ENCODE measurements at regions not wholly inside any gene's neighbourhood (a gene's known extent, or its start where the extent isn't known, plus 50 kb on each side); places are given as distances from the start of the nearest gene placed in this dataset.
A peak's percentile ranks its signal among the peaks of the same experiment; 100 is the strongest.

DNA sequence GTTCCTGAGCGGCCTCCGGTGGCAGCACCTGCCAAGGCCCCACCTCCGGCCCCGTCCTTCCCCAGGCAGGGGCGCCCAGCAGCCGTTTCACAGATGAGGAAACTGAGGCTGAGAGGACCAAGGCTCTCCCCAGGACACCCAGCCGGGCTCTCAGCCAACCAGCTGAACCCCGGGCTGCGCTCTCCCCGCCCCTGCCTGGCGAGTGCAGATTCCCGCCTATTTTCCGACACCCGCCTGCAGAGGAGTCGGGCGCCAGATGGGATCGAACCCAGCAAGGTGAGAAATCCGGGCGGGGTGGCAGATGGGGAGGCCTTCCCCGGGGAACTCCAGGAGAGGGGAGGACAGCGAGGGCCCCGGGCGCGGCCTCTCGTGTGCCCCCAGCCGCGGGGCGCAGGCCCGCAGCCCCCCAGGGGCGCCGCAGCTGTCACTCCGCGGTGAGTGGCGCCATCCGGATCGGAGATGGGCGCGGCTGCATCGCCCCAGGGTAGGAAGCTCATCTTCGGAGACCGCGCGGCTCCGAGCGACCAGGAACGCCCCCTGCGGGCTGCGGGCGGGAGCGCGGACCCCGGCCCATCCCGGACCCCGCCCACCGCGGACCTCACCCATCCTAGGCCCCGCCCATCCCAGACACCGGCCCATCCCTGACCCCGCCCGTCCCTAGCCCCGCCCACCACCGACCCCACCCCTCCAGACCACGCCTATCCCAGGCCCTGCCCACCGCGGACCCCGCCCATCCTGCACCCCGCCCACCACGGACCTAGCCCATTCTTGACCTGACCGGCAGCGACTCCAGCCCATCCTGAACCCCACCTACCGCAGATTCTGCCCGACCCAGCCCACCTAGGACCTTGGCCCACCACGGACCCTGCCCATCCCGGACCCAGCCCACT, 90.3 kb downstream of the MICALL2 start:
- ATAC-seq (peak; percentile 17 to 58), DNase-seq (ENCODE audit: low spot score) (no peak)
- Mint-ChIP-seq H3K9me3 (no peaks in the 10 kb centered on the region), H3K36me3 (no peaks in the 10 kb centered on the region), H3K27me3 (peaks cover 5 to 16% of the 10 kb centered on the region in 2 donors), H3K4me1 (ENCODE audit: low read depth in 2 of 2) (no peaks in the 10 kb centered on the region), H3K27ac (no peak overlapping the region), H3K4me3 (no peak overlapping the region)

DNA sequence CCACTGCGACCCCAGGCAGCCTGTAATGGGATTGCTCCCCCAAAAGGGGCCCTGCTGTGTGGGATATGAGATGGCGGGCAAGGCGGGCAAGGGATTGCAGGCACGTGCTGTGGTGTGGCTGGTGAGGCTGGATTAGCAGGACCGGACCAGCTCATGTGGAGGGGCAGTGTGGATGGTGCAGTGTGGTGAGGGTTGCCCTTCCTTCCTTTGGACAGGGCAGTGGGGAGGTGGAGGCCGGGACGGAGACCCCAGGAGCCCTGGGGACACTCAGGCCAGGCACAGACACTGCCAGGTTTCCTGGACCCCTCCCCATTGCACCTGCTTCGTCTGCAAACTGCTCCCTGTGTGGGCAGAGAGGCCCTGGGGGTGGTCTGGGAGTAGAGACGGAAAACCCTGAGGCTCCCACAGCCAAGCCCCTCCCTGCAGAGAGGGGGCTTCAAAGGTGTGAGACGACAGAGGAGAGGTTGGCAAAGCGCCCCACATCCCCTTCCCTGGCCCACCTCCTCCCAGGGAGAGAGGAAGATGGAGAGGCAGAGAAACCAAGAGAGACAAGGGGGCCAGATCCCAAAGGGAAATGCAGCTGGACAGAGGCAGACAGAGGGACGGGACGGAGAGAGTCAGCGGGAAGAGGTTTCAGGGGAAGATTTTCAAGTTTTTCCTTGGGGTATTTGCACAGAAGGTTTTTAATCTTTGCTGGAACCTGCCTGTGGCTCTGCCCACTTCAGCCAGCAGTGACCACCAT, 89.2 kb downstream of the MICALL2 start:
- Mint-ChIP-seq H3K9me3 (no peaks in the 10 kb centered on the region), H3K4me1 (ENCODE audit: low read depth in 2 of 2) (no peaks in the 10 kb centered on the region), H3K27me3 (peaks cover 5 to 16% of the 10 kb centered on the region in 2 donors), H3K27ac (no peak overlapping the region), H3K4me3 (no peak overlapping the region), H3K36me3 (no peaks in the 10 kb centered on the region)
- DNase-seq (ENCODE audit: low spot score) (no peak), ATAC-seq (no peak)

DNA sequence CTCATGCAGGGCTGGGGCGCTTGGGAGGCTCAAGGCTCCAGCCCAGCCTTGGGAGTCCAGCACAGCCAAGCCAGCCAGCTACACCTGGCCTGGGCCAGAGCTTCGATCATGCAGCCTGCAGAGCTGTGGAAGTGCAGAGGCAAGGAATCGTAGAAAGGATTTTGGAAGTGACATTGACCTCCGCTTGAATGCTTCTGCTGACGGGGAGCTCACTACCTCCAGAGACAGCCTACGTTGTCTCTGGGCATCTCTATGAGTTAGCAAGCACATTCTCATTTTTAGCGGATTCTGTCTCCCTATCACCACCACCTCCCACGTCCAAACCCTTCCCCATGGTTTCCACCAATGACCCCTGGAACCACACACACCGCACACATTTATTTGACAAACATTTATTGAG, 88.5 kb downstream of the MICALL2 start:
- no peaks in the 10 kb centered on the region for H3K4me1 Mint-ChIP-seq (ENCODE audit: low read depth in 2 of 2)
- no peaks in the 10 kb centered on the region for H3K9me3 Mint-ChIP-seq
- DNase-seq (ENCODE audit: low spot score) (no peak), ATAC-seq (no peak)
- H3K27ac Mint-ChIP-seq: no peak overlapping the region
- H3K27me3 Mint-ChIP-seq: peaks cover 5 to 16% of the 10 kb centered on the region in 2 donors
- no peak overlapping the region for H3K4me3 Mint-ChIP-seq
- H3K36me3 Mint-ChIP-seq: no peaks in the 10 kb centered on the region

DNA sequence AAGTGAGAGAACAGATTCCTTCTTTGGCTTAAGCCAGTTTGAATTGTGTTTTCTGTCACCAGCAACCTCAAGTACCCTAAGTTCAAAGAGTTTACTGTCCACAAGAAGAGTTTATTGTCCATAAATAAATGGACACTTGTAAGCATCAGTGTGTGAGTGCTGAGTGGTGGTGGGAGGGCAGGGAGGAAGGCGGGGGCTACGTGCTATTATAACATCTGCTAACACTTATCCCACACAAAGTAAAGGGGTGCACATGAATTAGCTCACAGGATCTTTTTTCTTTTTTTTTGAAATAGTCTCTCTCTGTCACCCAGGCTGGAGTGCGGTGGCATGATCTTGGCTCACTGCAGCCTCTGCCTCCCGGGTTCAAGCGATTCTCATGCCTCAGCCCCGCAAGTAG, 87.2 kb downstream of the MICALL2 start:
- ATAC-seq (no peak), DNase-seq (ENCODE audit: low spot score) (no peak)
- H3K9me3 Mint-ChIP-seq: no peaks in the 10 kb centered on the region
- H3K27me3 Mint-ChIP-seq: peaks cover 5 to 15% of the 10 kb centered on the region in 2 donors
- no peaks in the 10 kb centered on the region for H3K36me3 Mint-ChIP-seq
- H3K4me3 Mint-ChIP-seq: no peak overlapping the region
- no peaks in the 10 kb centered on the region for H3K4me1 Mint-ChIP-seq (ENCODE audit: low read depth in 2 of 2)
- H3K27ac Mint-ChIP-seq: no peak overlapping the region

DNA sequence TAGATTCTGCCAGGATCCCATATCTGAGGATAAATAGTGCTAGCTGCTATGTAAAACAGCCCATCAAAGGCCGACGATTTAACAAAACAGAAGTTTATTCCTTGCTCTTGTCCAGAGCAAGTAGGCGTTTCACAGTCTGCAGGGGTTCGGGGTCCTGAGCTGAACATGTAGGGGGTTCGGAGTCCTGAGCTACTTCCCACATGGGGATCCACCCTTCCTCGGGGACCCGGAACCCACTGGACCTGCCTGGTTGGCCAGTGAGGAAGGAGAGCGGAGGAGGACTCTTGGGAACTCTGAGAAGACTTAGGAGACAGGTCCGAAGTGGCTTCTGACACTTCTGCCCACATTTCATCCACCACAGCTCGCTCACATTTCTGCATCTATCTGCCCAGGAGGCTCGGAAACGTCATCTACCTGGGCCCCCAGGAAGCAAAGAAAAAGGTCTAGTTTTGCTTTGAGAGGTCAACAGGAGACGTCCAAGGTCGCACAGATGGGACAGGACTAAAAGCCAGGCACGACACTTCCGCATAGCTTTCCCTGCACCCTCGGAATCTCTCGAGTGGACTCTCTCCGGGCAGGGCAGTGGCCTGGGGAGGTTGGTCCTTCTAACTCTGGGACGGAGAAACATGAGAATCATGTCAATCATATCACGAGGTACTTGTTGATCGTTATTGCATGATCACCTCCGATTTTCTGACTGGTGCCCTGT, 86.4 kb downstream of the MICALL2 start:
- no peaks in the 10 kb centered on the region for H3K36me3 Mint-ChIP-seq
- ATAC-seq: no peak
- no peak overlapping the region for H3K27ac Mint-ChIP-seq
- DNase-seq (ENCODE audit: low spot score): no peak
- H3K27me3 Mint-ChIP-seq: peaks cover 5 to 8% of the 10 kb centered on the region in 2 donors
- H3K4me1 Mint-ChIP-seq (ENCODE audit: low read depth in 2 of 2): no peaks in the 10 kb centered on the region
- H3K4me3 Mint-ChIP-seq: no peak overlapping the region
- no peaks in the 10 kb centered on the region for H3K9me3 Mint-ChIP-seq

DNA sequence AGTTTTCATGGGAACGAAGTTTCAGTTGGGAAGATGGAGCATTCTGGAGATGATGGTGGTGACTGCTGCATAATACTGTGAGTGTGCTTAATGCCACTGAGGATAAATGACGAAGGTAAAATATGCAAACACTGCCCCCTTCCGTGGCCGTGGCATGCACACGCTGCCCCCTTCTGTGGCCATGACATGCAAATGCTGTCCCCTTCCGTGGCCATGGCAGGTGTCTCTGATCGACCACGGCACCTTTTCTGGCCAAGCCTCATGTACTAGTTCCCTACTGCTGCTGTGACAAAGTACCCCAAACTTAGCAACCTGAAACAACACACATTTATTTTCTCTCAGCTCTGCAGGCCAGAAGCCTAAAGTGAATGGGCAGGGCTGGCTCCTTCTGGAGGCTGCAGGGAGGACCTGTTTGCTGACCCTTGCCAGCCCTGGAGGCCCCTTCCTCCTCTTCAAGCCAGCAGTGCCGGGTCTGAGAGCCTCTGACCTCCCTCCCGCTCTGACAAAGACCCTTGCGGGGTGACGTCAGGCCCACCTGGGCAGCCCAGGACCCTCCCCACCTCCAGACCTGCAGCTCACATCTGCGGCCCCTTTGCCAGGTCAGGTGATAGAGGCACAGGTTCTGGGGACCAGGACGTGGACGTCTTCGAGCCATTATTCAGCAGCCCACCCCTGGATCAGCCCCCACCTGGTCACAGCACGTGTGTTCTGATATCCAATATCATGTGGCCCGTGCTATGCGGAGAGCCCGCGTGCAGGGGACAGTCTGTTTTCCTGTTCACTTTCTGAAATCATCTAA, 82.0 kb downstream of the MICALL2 start:
- Mint-ChIP-seq H3K9me3 (no peaks in the 10 kb centered on the region), H3K27me3 (peaks cover 0 to 5% of the 10 kb centered on the region in 2 donors), H3K36me3 (no peaks in the 10 kb centered on the region), H3K27ac (no peak overlapping the region), H3K4me3 (no peak overlapping the region), H3K4me1 (ENCODE audit: low read depth in 2 of 2) (no peaks in the 10 kb centered on the region)
- DNase-seq (ENCODE audit: low spot score) (no peak), ATAC-seq (no peak)

DNA sequence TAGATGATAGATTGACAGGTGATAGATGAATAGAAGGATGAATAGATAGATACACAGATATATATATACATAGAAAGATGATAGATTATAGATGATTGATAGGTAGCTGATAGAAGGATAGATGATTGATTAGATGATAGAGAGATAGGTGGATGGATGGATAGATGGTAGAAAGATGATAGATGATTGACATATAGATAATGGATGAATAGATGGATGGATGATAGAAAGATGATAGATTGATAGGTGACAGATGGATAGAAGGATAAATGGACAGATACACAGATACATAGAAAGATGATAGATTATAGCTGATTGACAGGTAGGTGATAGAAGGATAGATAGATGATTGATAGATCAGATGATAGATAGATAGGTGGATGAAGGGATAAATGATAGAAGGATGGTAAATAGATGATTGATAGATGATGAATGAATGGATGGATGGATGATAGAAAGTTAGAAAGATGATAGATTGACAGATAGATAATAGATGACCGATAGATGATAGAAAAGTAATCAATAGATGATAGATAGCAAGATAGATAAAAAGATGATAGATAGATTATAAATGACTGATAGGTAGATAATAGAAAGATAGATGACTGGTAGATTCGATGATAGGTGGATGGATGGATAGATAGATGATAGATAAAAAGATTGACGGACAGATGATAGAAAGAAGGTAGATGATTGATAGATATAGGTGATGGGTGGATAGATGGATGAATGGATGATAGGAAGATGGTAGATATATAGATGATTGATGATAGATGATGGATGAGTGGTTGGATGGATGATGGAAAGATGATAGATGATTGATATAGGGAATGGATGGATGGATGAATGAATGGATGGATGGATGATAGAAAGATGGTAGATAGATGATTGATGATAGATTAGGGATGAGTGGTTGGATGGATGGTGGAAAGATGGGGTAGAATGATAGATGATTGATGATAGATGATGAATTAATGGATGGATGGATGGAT, 80.4 kb downstream of the MICALL2 start:
- H3K27me3 Mint-ChIP-seq: peaks cover 0 to 2% of the 10 kb centered on the region in 2 donors
- no peak overlapping the region for H3K4me3 Mint-ChIP-seq
- DNase-seq (ENCODE audit: low spot score): no peak
- no peaks in the 10 kb centered on the region for H3K9me3 Mint-ChIP-seq
- no peaks in the 10 kb centered on the region for H3K36me3 Mint-ChIP-seq
- no peak overlapping the region for H3K27ac Mint-ChIP-seq
- H3K4me1 Mint-ChIP-seq (ENCODE audit: low read depth in 2 of 2): no peaks in the 10 kb centered on the region
- ATAC-seq: no peak

DNA sequence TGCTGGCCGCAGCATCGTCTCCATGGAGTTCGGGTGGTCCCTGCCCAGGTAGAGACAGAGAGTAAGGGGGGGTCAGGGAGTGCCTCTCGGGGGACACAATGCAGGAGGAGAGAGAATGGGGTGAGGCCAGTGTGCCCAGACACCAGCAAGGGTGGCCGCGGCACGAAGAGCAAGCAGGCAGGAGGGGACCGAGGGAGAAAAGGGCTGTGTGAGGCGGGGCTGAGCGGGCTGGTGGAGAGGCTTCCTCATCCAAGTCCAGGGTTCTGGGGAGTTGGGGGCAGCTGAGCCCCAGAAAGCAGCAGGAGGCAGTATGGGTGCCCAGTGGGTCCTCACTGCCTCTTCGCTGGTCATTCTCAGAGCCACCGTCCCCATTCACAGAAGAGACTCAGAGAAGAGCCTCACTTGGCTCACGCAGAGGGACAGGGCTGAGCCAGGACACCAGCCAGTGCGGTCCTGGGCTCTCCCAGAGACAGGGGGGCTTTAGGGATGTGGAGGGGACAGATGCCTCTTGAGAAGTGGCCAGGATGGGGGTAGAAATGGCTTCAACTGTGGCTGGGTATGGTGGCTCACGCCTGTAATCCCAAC, 78.9 kb downstream of the MICALL2 start:
- no peak overlapping the region for H3K4me3 Mint-ChIP-seq
- no peaks in the 10 kb centered on the region for H3K9me3 Mint-ChIP-seq
- ATAC-seq (no peak), DNase-seq (ENCODE audit: low spot score) (no peak)
- H3K27ac Mint-ChIP-seq: no peak overlapping the region
- no peaks in the 10 kb centered on the region for H3K4me1 Mint-ChIP-seq (ENCODE audit: low read depth in 2 of 2)
- H3K36me3 Mint-ChIP-seq: no peaks in the 10 kb centered on the region
- H3K27me3 Mint-ChIP-seq: peaks cover 8 to 10% of the 10 kb centered on the region in 2 donors

DNA sequence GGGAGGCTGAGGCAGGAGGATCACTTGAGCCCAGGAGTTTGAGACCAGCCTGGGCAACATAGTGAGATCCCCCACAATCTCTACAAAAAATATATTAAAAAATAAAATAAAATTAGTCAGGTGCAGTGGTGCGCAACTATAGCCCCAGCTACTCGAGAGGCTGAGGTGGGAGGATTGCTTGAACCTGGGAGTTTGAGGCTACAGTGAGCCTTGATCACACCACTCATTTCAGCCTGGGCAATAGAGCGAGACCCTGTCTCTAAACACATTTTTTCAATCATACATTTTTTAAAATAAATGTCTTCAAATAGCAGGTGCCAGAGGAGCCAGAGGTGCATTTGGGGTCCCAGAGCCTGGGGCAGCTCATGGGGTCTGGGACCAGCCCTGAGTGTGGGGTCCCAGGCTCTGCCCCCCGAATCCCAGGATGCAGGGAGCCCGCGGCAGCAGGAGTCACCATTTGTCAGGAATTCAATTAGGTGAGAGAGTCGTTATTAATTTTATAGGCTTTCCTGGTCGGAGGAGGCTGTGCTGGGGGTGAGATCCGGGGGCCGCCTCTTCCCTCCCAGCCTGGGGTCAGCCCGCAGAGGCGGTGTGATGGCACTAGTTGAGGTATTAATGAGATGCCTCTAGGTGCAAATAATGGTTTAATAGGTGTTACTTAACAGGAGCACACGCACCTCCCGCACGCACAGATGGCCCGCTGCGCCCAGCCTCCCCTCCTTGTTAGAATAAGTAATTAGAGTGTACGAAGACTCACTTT, 78.3 kb downstream of the MICALL2 start:
- Mint-ChIP-seq H3K4me3 (no peak overlapping the region), H3K36me3 (no peaks in the 10 kb centered on the region), H3K27ac (no peak overlapping the region), H3K4me1 (ENCODE audit: low read depth in 2 of 2) (no peaks in the 10 kb centered on the region), H3K9me3 (no peaks in the 10 kb centered on the region), H3K27me3 (peaks cover 8 to 10% of the 10 kb centered on the region in 2 donors)
- ATAC-seq (no peak), DNase-seq (ENCODE audit: low spot score) (no peak)

DNA sequence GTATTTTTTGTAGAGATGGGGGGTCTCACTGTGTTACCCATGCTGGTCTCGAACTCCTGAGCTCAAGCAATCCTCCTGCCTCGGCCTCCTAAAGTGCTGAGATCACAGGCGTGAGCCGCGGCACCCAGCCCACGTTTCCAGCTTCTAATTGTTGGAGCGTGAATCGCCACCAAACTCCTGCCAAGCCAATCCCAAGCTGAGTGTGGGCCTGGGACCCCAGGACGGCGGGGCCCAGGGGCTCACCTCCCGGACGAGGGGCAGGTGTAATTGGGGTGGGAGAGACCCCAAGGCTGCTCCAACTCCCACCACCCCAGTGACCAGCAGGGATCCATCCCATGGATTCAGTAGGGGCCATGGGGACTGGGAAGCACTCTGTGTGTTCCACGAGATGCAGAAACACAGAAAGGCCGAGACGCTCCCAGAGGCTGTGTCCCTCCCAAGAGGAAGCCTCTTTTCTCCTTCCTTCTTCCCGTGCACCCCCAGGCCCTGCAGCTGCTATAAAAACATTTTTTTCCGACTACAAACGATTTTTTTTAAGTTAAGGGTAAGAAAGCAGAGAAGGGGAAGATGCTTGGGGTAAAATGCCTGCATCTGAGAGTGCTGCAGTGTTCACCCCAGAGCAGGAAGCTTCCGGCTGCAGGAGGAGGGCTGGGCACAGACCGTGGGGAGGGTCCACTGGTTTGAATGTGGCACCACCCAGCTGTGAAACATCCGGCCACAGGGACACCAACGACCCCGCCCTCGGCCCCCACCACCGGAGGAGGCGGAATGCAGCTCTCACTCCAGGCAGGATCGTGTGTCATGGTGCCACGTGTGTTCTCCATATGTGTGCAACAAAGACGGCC, 76.5 kb downstream of the MICALL2 start:
- H3K9me3 Mint-ChIP-seq: no peaks in the 10 kb centered on the region
- ATAC-seq (no peak), DNase-seq (ENCODE audit: low spot score) (no peak)
- H3K27ac Mint-ChIP-seq: no peak overlapping the region
- H3K4me3 Mint-ChIP-seq: no peak overlapping the region
- H3K36me3 Mint-ChIP-seq: no peaks in the 10 kb centered on the region
- H3K4me1 Mint-ChIP-seq (ENCODE audit: low read depth in 2 of 2): no peaks in the 10 kb centered on the region
- H3K27me3 Mint-ChIP-seq: peaks cover 10% of the 10 kb centered on the region in 2 donors
